Stimulated activated CD4-positive, alpha-beta T cell treated with anti-CD3 and anti-CD28 coated beads, Interleukin-4, amount 100 ng/mL, for 48 hours (primary cell): ENCODE measurements at regions not wholly inside any gene's neighbourhood (a gene's known extent, or its start where the extent isn't known, plus 50 kb on each side); places are given as distances from the start of the nearest gene placed in this dataset.
"Not testable (repeated sequence)": the region's sequence is repeated elsewhere in the genome, so short reads cannot be mapped to it uniquely, and the experiment has no call there.

ENCODE experiments used
- DNase-seq, 2 donors: peaks; one replicate each; pipeline ENCODE4 v3.0.0-alpha.2; 2020; ENCODE audit warnings: low read depth in 2 of 2

DNA sequence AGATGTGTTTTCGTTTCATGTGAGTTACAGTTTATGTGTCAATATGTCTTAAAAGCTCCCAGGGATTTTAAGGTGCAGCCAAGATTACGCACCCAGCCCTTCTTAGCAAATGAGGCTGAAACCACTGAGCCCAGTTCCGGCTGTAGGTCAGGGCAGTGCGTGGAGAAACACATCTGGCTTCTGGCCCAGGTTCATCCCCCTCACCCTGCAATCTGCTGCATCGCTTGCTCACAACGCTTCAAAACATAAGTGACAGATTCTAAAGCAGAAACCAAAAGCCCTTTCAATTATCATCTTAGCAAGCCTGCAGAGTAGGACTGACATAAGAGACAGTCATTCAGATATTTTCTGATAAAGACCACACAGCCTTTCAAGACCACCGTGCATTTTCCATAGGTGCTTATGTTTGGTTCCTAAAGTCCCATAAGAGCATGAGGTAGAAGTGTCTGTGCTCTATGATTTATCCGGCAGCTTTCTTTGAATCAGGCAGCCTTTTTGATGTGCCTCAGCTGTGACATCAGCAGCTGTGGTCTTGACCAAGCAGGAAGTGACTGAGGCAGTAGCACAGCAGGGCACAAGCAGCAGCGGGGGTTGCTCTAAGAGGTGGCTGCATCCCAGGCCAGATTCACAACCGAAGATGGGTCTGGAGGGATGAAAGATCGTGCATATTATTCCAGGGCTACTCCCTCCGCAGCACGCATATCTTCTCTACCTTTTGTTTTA, 72.1 kb upstream of the LYZL2 start:
- DNase-seq = peak; percentile 70 to 83

- DNase-seq = no peak
These were observed 68.3 kb upstream of the LYZL2 start for GRCh38 chr10:30697806-30698205.

DNA sequence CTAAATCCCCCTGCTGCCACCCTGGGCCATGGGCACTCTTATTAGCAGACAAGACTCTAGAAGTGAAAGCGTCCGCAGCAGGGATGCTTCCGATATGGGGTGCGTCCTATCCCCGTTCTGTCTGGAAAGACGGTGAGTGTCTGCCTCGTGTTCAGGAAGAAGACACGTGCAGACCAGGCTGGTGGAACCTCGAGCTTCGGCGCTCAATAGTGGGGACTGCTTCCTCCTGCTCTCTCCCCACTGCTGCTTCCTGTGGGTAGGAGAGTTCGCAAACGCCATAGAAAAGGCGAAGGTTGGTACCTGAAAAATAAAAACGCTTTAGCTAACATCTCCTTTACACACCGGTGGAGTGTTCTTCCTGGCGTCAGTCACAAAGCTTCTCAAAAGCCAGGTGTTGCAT, 67.7 kb upstream of the LYZL2 start:
- not testable (repeated sequence) for DNase-seq

GRCh38 chr10:30696416-30697185, 67.0 kb upstream of the LYZL2 start:
- DNase-seq = not testable (repeated sequence)

DNA sequence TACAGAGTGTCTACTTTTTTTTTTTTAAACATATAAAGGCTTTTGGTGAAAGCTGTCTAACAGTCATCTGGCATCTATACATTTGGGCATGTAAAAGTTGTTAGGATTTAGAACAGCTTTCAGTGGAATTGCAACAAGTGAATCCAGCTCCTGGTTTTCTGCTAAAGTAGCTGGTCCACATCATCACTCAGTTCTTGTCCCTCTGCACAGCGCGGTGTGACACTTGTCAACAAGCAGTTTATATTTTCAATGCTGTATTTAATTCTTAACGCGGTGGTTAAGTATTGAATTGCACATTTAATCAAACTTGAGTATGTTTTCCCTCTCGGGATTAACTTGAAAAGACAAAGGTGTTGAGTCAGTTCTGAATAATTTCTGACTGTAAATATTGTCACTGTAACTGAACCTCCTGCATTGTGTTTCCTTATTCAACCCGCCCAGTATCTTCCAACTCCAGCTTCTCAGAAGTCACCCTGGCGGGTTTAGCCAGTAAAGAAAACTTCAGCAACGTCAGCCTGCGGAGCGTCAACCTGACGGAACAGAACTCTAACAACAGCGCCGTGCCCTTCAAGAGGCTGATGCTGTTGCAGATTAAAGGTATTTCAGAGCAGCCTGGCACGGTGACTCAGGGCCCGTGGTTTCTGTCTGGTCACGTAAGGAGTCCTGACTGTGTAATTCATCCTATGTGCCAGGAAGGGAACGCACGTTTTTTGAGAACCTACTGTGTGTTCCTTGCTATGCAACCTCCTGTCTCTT, 66.1 kb upstream of the LYZL2 start:
- peak; percentile 62 to 72 for DNase-seq

GRCh38 chr10:30694518-30695228, 65.1 kb upstream of the LYZL2 start:
- DNase-seq = no peak

DNA sequence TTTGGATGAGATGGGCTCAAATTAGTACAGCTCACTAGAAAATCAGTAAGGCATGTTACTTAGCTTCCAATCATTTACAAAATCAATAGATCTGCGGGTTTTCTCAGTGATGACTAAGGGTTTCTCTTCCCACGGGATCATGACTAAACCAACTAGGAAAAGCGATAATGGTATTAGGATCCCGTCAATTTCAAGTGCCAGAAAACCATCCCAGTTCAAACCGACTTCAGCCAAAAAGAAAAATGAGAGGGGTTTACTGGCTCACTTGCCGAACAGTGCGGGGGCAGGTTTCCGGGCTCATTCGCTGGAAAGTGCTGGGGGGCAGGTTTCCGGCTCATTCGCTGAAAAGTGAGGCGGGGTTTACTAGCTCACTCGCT, 62.1 kb upstream of the LYZL2 start:
- DNase-seq = no peak

GRCh38 chr10:30690948-30691638, 61.5 kb upstream of the LYZL2 start:
- not testable (repeated sequence) for DNase-seq

GRCh38 chr10:30688456-30688855, 58.9 kb upstream of the LYZL2 start:
- no peak for DNase-seq

- peak; percentile 82 to 85 for DNase-seq
These were observed 58.2 kb upstream of the LYZL2 start for GRCh38 chr10:30687698-30688213.

- no peak for DNase-seq
These were observed 57.2 kb upstream of the LYZL2 start for GRCh38 chr10:30686708-30687107.

DNA sequence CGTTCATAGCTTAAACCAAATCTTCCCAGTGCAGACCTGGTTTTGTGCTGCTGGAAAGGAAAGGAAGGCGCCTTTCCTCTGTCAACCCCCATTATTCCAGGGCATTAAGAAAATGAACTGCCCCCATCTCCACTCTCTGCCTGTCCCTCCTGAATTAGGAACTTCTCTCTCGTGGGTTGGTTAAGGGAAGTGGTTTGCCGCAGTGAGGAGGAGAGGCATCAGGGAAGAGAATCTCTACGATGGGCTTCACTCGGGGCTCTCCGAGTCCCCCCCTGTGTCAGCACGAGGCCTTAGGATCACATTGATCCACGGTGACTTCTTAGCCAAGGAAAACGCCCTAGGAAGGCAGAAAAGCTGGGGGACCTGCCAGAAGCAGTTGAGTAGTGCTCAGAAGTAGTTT, 53.9 kb upstream of the LYZL2 start:
- no peak for DNase-seq

DNA sequence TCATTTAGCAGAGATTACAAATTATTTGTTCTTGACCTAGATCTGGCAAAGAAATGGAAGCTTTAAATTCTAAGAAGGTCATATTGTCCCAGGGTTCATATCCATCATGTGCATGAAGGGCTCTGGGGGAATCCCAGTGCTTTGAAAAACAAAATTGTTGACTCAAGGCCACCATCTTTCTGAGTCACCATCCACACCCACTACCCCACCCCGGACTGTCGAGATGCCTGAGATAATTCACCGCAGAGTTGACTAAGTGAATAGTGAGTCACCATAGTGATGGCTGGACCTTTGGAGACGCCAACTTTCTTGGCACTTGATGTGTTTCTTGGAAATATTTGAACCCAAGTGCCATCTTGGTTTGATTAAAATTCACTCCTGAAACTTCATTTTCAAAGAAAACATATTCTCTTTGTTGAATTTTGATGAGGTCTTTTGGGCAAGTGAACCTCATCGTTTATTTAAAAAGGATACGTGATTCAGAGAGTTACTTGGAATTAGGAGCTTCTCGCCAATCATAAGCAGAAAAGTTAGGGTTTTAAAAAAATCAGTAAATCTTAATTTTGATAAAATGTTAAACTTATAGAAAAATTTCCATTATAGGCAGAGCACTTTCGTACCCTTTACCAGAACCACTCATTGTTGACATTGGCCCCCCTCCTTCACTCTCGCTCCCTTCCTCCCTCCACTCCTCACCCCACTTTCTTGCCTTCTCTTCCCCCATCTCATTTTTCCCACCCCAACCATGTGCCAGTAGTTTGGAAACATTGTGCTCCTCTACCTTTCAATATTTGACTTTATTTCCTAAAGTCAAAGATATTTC, 53.0 kb upstream of the LYZL2 start:
- DNase-seq = peak; percentile 56 to 80

GRCh38 chr10:30680908-30681307, 51.4 kb upstream of the LYZL2 start:
- DNase-seq = no peak
